AG04449 (cell line): ENCODE measurements at regions not wholly inside any gene's neighbourhood (a gene's known extent, or its start where the extent isn't known, plus 50 kb on each side); places are given as distances from the start of the nearest gene placed in this dataset.

Experiments used
- CTCF ChIA-PET: fragments of 350-600 bp; formaldehyde crosslinking; extraction: SDS; loops from one replicate; lab custom pipeline; 2021; ENCODE audit warnings: antibody characterized with exemption; lab: Yijun Ruan, JAX
- POLR2A ChIA-PET: fragments of 400-600, 350-600 bp; formaldehyde crosslinking; extraction: SDS; loops from one replicate; lab custom pipeline; 2020; ENCODE audit warnings: antibody characterized with exemption, inconsistent platforms; lab: Yijun Ruan, JAX
- DNase-seq: peaks from one replicate; pipeline ENCODE4 v3.0.0-alpha.2; 2010; ENCODE audit warnings: low read depth, low spot score
- H3K4me3 ChIP-seq: 2 replicates; pipeline ENCODE4 v1.5.1; 2011; ENCODE audit warnings: low read depth, mild to moderate bottlenecking, control low read depth, low read length
- TF ChIP-seq, protein P1 (sequence below): IDR thresholded peaks from one replicate; pipeline ENCODE4 v1.5.1; 2011; ENCODE audit warnings: mild to moderate bottlenecking, moderate library complexity, low read length, control low read depth, inconsistent platforms; ENCODE audit not compliant: insufficient read depth; ENCODE audit errors: missing control alignments

DNA sequence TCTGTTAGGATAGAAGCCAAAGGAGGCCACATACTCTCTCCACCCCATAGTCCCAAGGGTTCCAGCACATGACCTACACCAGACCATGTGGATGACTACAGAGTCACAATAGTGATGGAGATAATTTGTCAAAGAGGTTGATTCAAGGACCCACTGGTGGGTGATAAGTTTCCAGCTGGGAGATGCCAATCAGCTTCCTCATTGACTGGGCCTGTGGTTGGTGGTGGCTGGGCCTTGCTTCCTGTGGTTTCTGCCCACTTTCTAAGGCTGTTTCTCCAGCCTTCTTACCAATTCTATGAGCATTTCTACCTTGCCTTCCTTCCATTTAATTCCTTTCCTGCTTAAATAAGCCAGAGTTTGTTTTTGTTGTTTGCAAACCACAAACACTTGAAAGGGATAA is 95.5 kb upstream of the CPEB2 start:
- TF ChIP-seq, protein P1, sequence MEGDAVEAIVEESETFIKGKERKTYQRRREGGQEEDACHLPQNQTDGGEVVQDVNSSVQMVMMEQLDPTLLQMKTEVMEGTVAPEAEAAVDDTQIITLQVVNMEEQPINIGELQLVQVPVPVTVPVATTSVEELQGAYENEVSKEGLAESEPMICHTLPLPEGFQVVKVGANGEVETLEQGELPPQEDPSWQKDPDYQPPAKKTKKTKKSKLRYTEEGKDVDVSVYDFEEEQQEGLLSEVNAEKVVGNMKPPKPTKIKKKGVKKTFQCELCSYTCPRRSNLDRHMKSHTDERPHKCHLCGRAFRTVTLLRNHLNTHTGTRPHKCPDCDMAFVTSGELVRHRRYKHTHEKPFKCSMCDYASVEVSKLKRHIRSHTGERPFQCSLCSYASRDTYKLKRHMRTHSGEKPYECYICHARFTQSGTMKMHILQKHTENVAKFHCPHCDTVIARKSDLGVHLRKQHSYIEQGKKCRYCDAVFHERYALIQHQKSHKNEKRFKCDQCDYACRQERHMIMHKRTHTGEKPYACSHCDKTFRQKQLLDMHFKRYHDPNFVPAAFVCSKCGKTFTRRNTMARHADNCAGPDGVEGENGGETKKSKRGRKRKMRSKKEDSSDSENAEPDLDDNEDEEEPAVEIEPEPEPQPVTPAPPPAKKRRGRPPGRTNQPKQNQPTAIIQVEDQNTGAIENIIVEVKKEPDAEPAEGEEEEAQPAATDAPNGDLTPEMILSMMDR: no peak
- ChIA-PET POLR2A (no interaction called here), CTCF (no interaction called here)
- DNase-seq: no peak
- H3K4me3 ChIP-seq: no peak overlapping the region

DNA sequence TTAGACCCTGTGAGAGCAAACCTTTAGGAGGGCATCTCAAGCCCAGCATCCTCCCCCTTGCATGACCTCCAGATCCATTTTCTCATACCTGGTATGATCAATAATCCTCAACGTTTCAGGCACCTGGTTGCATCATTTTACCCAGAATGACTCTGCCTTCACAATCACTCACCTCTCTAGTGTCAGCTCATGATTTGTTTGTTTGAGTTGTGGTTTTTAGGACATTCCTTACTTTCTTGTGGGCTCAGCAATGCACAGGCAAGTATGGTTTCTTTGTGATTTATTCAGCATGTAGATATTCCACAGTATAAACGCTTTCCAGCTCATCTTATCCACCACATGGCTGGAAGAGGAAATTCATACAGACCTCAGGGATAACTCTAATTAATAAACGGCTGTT is 93.6 kb upstream of the CPEB2 start:
- TF ChIP-seq, protein P1: no peak
- CTCF ChIA-PET: no interaction called here
- no peak for DNase-seq

DNA sequence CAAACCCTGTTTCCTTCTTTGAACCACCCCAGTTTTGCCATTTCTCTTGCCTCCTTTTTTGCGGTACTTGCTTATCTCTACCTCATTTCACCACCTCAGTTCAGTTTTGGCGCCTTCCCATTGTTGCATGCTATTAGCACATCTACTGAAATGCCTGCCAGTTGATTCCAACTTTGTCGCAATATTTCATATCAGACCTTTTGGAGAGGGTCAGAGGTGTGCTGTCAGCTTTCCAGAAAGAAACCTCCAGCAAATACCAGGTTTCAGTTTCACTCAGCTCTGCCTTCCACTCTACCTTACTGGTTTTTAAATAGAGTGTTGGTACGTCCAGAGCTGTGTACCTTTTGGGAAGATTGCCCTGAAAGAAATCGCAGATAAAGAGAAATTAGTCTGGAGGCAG is 91.9 kb upstream of the CPEB2 start:
- ChIA-PET POLR2A (no interaction called here), CTCF (no interaction called here)
- DNase-seq: no peak
- H3K4me3 ChIP-seq: no peak overlapping the region
- TF ChIP-seq, protein P1: no peak

More for the DNA sequence above, 93.6 kb upstream of the CPEB2 start:
- POLR2A ChIA-PET: no interaction called here
- no peak overlapping the region for H3K4me3 ChIP-seq

DNA sequence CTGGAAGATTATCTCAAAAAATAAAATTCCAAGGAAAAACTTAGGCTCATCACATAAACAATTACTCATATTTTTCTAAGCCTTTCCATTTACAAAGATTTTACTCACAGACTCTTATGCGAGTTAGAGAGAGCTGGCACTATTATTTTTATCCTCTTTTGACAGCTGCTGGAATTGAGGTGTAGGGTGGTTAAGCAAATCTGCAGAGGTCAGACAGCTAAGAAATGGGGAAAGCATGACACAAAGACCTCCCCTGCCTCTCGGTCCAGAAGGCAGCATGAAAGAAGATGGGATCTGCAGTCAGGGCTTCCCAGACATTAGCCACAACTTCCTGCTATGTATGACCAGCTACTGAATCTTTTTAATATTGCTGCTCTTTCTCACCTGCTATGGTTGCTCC is 89.9 kb upstream of the CPEB2 start:
- H3K4me3 ChIP-seq: no peak overlapping the region
- TF ChIP-seq, protein P1: no peak
- POLR2A ChIA-PET: no interaction called here
- CTCF ChIA-PET: no interaction called here
- DNase-seq: no peak

DNA sequence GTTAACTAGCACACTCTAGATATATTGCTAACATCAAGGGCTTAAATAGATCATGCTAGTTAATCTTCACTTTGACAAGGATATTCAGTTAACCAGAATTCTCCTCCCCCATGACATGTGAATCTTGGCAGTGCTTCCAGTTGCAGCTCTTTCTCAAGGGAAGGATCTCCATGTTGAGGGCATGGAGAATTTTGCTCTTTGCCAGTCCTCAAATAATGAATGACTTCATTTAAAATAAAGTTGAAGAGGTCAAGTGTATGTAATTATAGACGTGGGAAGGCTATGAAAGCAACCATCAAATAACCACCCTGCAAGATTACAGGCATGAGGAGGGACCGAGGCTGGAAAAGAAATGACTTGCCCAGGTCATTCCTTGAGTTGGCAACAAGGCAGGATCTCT is 87.3 kb upstream of the CPEB2 start:
- no peak overlapping the region for H3K4me3 ChIP-seq
- TF ChIP-seq, protein P1: no peak
- POLR2A ChIA-PET: no interaction called here
- DNase-seq: no peak
- CTCF ChIA-PET: no interaction called here

DNA sequence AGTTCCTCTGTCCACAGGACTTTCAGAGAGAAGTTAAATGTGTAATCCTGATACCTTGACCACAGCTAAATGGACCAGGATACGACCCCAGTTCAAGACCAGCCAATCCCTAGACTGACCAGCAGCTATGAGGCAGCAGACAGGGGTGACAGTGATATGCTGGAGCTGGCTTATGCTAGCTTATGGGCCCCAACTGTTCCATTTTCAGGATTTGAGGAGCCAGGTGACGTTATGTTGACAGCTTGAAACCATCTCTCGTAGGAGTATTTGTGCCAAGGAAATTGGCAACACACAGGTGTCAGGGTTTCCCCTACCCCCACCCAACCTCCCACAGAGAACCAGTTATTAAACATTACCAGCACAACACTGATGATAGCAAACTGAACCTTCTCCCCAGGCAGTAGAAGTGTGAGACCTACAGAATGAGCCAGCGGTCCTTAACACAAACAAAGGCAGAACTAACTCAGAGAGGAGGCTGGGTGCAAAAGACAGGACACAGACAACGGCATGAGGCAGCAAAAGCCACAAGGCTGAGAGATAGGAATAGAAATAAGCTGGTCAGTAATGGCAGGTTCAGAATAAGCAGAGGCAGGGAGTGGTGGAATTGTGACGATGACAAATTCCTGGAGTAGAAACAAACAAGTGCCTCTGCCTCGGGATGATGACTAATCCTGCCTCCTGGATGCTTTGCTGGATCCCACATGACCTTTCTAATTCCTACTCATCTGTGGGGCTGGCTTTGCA is 85.6 kb upstream of the CPEB2 start:
- CTCF ChIA-PET: no interaction called here
- POLR2A ChIA-PET: no interaction called here
- no peak for DNase-seq
- TF ChIP-seq, protein P1: no peak
- no peak overlapping the region for H3K4me3 ChIP-seq
